ENCODE measurements at regions not wholly inside any gene's neighbourhood (a gene's known extent, or its start where the extent isn't known, plus 50 kb on each side); places are given as distances from the start of the nearest gene placed in this dataset.

- TF ChIP-seq CTCF (conservative IDR thresholded peaks at IDR 0.05; ENCODE audit: low read depth, low read length) = no peak
- TF ChIP-seq EZH2 (IDR thresholded peaks at IDR 0.05; ENCODE audit: low read length, unreplicated experiment) = no peak
- TF ChIP-seq EZH2phosphoT487 (IDR thresholded peaks at IDR 0.05; ENCODE audit: borderline replicate concordance, low read length) = no peak
Observed at GRCh38 chr1:218665221-218665620, 320.1 kb downstream of the TGFB2 start.
